ENCODE measurements at regions not wholly inside any gene's neighbourhood (a gene's known extent, or its start where the extent isn't known, plus 50 kb on each side); places are given as distances from the start of the nearest gene placed in this dataset.

DNA sequence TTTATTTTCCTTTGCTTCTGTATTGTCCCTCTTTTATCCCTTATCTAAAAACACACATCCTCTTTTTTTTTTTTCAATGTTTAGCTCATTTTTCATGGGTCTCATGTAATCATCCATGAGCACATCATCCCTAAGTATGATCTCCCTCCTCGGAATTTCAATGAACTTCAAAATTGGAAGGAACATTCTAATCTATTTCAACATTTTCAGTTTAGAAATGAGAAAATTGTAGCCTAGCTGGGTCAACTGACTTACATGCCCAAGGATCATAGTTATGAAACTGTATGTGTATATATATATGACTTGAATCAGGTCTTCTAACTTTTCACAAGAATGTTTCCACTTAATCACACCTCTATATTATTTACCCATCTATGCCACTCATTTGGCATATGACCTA, 77.7 kb downstream of the TUSC1 start:
- TF ChIP-seq, protein P1, sequence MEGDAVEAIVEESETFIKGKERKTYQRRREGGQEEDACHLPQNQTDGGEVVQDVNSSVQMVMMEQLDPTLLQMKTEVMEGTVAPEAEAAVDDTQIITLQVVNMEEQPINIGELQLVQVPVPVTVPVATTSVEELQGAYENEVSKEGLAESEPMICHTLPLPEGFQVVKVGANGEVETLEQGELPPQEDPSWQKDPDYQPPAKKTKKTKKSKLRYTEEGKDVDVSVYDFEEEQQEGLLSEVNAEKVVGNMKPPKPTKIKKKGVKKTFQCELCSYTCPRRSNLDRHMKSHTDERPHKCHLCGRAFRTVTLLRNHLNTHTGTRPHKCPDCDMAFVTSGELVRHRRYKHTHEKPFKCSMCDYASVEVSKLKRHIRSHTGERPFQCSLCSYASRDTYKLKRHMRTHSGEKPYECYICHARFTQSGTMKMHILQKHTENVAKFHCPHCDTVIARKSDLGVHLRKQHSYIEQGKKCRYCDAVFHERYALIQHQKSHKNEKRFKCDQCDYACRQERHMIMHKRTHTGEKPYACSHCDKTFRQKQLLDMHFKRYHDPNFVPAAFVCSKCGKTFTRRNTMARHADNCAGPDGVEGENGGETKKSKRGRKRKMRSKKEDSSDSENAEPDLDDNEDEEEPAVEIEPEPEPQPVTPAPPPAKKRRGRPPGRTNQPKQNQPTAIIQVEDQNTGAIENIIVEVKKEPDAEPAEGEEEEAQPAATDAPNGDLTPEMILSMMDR (IDR thresholded peaks at IDR 0.05): no peak
- no peak for TF ChIP-seq POLR2A (IDR thresholded peaks at IDR 0.05)

Measured in Peyer's patch (tissue), 4 donors.